SW480 (cell line): ENCODE measurements at regions not wholly inside any gene's neighbourhood (a gene's known extent, or its start where the extent isn't known, plus 50 kb on each side); places are given as distances from the start of the nearest gene placed in this dataset.

Experiments
- DNase-seq: peaks from one replicate; pipeline ENCODE4 v3.0.0-alpha.2; 2016; ENCODE audit warnings: low spot score

DNA sequence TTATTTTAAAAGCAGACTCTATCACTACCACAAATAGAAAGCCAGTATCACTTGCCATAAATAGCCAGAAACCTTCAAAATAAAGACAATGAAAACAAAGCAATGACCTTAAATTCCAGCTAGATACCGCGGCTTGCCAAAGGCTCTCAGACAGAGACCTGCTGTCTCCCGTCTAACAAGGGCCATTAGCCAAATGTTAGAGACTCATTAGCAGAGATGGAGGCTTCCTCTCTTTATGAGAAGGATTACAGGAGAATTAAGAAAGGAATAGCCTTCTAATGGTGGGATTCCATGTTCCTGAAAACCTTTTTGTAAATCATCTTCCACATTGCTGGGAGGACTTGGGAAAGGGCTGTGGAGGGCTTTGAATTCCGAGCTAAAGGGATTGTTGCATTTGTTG lies 206.7 kb downstream of the AACS start:
- no peak for DNase-seq

DNA sequence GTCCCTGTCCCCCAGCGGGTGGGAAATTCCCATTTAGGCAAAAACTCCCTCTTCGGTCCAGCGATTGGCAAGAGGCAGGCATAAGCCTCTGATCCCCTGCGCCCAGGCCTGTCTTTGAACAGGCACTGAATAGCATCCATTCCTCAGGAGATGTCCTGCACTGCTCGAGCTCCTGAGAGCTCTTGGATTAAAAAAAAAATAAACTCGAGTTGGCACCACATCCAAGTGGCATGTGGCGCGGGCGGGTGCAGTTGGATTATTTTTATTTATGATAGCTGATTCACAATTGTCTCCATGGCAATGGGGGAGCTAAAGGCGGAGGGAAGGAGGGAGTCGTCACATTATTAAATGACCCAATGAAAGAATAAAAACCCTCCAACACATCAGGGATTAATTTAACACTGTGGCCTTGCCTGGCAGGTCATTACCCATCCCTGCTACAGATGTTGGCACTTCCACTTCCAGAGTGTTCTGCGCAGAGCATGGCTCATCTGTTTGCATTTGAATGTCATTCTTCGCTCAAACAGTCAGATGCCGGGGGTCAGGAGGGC lies 207.2 kb downstream of the AACS start:
- no peak for DNase-seq

DNA sequence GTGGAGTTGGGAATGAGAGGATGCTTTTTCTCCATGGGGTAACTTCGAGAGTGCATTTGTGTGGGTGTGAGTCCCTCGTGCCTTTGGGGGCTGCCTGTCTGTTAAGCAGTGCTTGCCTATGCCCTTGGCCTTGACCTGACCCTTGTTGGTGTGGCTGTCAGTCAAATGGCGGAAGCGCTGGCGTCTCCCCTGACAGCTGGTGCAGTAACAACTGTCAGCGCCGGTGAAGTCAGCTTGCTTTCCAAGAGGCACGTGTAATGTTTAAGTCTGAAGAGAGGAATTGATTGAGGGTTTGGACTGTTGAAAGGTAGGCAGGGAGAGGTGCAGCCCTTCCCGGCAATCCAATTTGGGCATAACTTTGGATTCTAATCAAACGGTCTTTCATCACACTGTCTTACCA lies 211.3 kb downstream of the AACS start:
- no peak for DNase-seq

DNA sequence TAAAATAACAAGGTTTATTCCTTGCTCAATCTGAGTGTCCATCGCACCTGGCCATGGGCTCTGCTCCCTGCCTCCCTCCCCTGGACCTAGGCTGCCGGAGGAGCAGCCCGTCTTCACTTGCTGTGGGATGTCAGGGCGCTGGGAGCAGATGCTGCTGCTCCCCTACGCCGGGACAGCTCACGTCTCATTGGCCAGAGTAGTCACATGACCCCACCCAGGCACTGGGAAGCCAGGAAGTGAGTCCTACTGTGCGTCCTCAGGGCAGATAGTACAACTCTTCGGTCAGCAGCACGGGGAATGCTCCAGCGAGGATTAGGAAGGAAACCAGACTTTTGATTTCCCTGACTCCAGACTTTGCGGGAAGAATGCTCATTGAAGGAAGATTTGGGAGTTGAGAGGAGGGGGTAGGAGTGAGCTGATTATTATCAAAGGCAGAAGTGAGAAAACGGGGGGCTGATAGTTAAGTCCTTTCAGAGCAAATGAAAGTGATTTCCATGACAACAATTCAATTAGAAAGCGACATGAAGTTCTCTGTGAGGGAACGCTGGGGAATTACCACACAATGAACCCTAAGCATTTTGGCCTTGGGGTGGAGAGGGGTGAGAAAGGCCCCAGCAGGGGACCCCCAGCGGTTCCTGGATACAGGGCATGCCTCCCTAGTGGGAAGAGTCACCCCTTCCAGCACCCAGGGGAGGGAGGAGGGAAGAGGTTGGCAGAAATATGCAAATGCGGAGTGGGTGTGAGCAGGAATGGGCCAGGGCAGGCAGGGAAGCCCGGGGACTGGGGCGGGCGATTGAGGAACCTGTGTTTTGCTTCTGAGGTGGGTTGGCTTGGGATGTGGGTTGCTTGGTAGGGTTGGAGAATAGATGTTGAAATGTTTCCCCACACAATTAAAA lies 215.5 kb downstream of the AACS start:
- DNase-seq, result no peak

DNA sequence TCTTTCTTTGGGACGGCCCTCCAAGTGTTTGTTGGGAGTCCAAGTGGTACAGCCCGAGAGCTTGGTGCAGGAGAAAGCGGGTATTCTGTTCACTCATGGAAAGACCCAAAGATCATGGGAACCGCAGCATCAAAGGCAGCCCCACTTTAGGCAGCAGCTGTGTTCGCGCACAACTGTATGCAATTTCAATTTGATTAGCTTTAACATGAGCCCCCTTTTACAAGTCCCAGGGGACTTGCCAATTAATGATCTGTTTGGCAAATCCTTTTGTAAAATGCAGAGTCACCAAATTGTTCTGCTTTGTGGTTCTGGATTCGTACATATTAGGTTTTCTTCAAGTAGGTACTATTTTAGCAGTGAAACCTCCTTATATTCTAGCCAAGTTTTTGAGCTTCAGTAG lies 217.7 kb downstream of the AACS start:
- no peak for DNase-seq

DNA sequence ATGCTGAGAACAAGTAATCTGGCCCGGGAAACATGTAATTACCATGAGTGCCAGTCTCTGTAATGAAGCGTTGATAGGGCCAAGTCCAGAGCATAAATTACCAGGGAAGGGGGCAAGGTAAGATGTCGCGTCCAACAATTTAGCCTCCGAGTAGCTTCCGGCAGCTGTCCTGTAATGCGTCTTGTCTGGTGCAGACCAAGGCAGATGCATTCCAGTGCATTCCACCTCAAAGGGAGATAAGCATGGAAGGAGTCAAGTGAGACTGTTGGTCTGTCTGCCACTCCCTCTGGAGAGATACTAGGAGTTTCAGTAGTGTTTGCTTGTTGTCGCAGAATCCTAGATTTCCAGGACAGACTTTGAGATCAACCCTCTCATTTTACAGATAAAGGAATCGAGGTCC lies 218.3 kb downstream of the AACS start:
- no peak for DNase-seq

DNA sequence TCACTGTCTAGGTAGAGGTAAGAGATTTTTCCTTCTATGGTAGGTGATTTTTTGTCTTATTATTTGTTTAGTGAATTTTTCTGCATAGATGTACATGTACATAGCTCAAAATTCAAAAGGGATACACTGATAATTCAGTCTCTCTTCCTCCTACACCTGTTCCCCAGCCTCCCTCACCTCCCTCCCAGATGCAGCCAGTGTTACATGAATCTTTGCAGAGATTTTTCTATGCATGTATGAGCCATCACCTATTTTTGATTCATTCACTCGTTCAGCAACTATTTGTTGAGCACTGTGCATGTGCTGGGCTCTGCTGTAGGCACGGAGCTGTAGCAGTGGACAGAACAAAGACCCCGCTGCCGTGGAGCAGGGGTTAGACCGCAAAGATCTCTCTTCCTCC lies 218.9 kb downstream of the AACS start:
- DNase-seq, result no peak

DNA sequence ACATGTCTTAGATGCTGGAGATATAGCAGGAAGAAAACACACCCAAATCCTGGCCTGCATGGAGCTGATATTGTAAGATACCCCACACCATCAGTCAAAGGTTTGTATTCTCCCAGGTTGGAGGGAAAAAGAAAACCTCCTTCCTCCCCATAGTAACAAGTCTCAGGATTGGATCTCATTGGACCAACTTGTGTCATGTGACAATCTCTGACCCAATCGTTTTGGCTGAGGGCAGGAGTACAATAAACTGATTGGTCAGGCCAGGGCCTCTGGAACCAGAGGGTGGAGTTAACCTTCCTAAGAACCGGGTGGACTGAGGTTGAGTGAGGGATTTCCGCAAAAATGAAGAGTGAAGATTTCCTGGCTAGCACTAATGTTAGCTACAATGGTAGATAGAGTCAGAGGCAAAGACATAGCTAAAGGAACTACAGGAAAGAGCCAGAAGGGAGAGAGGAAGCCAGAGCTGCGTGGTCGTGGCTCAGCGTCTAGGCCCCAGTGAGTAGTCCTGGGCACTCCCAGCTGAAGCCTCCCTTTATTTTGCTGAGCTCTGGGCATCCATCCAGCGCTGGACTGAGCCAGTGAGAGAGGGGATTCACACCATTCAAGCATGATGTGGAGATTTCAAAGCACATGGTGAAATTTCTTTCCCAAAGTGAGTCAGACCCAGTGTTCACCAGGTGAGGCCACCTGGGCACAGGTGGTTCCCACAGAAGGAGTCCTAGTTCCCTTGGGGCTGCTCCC lies 219.9 kb downstream of the AACS start:
- DNase-seq, result peak; percentile 4

DNA sequence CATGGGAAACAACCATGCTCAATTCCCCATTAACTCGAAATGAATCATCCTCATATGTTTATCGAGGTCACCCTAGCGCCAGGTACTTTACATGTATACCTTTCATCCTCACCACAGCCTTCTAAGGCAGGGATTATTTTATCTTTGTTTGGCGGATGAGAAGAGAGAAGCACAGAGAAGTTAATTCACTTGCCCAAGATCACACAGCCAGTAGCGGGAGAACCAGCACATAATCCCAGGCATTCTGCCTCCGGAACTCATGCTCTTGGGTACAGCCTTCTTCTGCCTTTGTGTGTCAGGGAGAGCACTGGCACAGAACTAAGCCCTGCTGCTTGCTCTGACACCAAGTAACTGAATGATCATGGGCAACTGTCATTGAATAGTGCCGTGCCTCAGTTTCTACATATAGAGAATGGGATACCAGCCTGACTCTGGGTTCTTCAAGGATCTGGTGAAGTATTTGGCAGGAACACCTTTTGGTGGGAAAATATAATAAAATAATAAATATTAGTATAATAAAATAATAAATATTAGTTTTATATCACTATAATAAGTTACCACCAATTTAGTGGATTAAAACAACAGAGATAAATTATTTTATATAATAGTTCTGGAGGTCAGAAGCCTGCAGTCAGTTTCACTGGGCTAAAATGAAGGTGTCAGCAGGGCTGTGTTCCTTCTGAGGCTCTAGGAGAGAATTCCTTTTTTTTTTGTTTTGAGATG lies 220.9 kb downstream of the AACS start:
- no peak for DNase-seq

DNA sequence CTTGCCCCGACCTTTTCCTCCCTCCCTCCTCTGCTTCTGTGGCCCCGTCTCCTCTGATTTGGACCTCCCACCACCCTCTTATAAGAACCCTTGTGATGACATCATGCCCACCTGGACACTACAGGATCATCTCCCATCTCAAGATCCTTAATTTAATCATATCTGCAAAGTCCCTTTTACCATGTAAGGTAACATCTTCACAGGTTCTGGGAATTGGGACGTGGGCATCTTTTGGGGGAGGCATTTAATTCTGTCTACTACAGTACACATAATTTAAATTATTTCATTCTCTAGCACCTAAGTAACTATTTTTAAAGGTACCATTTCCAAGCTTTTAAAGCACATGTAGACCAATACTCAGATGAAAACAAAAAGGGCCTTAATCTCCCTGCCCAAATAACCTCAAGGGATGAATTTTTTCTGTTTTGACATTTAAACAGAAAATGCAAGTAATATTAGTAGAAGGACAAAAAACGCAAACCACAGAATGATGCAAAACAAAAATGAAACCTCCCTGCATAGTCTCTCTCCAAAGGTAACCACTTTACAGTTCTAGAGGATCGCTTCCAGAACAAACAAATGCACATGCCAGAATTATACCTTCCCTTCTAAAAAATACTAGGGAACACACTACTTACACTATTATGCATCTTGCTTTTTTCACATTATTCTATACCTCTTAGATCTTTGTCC lies 222.1 kb downstream of the AACS start:
- no peak for DNase-seq

DNA sequence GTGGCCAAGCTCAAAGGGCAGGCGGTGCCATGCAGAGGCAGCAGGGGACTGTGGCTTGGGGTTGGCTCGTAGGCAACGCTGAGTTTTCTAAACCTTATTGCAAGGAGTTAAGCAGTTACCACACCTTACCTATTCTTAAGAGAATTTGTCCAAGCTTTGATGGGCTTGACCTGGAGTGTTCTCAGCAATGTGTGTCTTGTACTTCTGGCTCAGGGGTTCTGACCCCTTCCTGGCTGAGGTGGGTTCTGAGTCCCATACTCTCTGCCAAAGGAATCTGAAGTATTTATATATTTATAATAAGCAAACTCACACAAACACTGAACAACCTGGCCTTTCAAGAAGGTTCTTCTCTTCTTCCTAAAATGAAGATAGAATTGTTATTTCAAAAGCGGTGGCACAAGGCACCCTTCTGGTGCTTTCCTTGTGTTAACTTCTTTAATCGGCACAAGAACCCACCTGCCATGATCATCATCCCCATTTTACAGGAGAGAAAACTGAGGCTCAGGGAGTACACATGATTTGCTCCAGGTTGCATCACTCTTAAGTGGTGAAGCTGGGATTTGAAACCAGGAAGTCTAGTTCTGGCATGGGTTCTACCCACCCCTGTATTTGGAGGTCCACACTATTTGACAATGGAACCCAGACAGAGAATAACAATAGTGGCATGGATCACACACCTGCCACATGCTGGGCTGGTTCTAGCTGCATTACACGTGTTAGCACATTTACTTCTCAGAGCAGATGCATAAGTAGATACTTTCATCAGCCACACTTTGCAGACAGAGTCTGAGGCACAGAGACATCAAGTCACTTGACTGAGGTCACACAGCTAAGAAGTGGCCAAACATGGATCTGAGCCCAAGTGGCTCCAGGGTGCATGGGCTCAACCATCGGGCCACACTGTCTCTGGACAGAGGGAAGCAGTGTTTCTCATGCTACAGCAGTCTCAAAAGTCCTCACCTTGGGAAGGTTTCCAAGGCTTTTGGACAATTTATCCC lies 224.0 kb downstream of the AACS start:
- no peak for DNase-seq

DNA sequence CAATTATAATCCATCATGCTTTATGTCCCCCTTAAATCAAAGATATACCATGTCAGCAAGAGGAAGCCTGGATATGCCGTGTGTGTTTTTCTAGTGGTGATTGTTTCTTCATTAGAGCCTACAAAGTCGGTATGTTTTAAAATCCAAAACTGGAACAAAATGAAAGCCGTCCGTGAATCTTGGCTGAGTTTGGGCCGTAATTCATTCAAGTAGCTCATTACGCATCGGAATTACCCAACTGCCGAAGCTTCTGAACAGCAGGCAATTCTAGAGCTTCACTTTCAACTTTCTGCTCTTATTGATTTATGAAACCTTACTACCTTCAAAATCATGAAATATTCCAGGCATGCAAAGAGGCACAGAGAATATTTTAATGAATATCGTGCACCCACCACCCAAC lies 224.7 kb downstream of the AACS start:
- DNase-seq, result no peak

DNA sequence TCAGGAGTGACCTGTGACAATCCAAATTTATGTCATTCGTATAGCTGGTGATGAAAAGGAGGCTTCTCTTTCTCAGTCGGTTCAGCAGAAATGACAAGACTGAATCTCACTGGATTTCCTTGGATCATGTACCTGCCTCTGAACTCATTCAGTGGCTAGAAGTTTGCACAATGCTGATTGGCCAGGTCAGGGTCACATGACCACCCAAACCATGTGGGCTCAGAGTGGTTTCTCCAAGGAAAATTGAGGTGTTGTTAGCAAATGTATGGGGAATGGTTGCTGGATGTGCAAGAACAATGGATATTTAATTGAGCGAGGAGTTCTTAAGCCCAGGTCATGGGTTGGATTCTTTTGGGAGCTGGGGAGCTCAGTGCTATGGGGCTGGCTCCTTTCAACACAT lies 227.5 kb downstream of the AACS start:
- no peak for DNase-seq

DNA sequence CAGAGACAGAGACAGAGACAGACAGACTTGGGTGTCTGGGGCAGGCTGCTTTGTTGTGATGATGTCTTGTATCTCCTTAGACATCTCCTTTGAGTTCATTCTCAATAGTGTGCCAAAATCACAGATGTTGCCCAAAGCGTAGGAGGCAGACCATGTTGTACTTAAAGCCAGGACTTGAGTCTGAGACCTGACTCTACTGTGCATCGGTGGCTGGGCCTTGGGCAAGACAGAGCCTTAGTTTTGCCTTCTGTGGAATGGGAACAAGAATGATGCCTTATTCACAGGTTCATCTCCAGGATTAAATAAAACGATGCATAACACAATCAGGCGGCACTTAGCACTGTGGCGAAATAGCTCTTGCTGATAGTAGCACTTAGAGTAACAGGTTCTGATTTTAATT lies 230.3 kb downstream of the AACS start:
- DNase-seq, result no peak

DNA sequence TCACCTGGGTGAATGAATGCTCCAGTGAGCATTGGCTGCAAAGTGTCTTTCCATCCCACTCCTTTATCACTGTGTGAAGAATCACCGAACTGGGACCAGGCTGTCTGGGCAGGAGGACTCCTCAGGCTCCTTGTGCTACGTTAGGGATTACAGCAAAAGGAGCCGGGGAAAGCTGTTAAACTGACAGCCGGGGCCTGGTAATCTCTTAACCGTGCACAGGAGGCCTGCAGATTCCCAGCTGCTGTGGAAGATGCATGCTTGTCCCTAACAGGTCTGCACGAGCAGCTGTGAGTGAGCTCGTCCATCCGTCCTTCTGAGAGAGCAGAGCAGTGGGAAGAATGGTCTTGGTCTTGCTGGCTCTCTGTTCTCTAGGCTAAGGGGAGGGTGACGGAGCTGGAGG lies 231.5 kb downstream of the AACS start:
- DNase-seq, result no peak

DNA sequence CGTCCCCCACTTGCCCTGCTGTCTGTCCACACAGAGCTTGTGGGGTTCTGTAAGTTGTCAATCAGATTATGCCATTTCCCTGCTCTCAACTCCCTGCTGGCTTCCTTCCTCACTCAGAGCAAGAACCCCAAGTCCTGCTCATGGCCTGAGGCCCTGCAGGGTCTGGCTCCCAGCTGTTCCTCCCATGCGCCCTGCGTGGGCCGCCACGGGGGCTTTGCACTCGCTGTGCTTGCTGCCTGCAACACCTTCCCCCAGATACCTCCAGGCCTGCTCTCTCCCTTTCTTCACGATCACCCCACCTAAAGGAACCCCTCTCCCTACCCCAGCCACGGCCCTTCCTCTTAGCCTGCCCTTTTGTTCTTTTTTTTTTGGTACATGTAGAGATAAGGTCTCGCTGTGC lies 234.6 kb downstream of the AACS start:
- no peak for DNase-seq

DNA sequence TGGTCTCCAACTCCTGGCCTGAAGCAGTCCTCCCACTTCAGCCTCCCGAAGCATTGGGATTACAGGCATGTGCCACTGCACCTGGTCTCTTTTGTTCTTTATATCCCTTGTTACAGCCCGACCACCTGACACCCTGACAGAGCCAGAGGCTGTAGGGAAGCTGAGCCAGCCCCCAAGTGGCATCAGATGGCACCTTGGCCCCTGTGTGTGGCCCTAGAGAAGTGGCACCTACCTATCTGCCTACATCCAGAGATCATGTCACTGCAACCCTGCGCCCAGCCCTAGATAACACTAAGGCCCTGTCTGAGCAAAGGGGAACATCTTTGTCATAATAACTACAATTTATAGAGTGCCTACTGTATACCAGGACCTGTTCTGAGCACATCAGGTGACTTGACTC lies 235.0 kb downstream of the AACS start:
- DNase-seq, result no peak

DNA sequence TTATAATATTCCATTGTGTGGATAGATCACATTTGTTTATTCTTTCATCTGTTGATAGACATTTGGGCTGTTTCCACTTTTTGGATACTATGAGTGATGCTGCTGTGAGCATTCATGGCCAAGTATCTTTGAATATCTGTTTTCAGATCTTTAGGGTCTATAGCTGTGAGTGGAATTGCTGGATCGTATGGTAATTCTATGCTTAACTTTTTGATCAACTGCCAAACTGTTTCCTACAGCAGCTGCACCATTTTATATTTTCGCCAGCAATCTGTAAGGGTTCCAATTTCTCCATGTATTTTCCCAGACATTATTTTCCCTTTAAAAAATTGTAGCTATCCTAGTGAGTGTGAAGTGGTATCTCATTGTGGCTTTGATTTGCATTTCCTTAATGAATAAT lies 238.1 kb downstream of the AACS start:
- no peak for DNase-seq

DNA sequence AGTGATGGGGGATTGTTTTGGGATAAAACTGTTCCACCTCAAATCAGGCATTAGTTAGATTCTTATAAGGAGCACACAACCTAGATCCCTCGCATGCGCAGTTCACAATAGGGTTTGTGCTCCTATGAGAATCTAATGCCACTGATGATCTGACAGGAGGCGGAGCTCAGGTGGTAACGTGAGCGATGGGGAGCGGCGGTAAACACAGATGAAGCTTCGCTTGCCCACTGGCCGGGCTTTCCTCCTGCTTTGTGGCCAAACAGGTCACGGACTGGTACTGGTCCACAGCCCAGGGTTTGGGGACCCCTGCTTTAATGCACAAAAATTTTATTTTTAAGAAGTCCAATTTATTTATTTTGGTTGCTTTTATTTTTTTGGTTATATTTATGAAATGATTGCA lies 238.8 kb downstream of the AACS start:
- DNase-seq, result no peak

DNA sequence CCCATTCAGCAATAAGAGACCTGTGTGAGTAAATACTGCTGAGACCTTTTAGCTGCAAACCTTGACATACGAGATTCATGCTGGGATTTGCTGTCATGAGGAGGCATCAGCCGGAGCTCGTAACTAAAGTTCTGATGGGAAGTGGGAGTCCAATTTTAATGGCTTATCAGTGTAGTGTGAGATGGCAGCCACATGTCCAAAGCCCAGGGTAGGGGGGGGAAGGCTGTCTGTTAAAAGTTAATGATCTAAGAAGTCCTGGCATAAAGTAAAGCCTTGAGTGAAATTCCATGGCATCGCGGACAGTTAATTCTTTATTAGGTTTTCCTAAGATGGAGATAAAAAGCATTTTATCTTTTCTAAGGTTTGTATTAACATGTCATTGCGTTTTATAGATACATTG lies 240.0 kb downstream of the AACS start:
- no peak for DNase-seq

DNA sequence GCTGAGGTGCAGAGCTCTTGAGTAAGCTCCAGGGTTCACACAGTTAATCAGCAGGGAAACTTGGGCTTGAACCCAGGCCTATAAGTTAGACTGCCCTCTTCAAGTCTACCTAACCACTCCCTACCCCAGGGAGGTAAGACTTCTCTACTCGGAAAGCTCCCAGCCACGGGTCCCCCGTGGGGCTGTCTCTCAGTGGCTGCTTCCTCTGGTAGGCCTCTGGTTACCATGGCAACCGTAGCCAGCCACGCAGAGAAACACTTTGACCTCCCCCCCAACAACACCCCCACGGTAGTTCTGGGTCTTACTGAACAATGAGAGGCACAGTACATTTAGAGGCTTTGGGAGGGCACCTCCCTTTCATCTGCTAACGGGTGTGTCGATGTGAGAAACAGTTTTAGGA lies 245.2 kb downstream of the AACS start:
- DNase-seq, result no peak
